Endodermal cell (in vitro differentiated cells): ENCODE measurements at regions not wholly inside any gene's neighbourhood (a gene's known extent, or its start where the extent isn't known, plus 50 kb on each side); places are given as distances from the start of the nearest gene placed in this dataset.
"Not testable (repeated sequence)": the region's sequence is repeated elsewhere in the genome, so short reads cannot be mapped to it uniquely, and the experiment has no call there.

ENCODE experiments used
- DNase-seq: peaks from one replicate; pipeline ENCODE4 v3.0.0-alpha.2; 2017
- H3K27ac ChIP-seq: 2 replicates; pipeline ENCODE4 v1.5.1; 2013; ENCODE audit warnings: mild to moderate bottlenecking, low read depth, low read length, moderate library complexity
- H3K27me3 ChIP-seq: 2 replicates; pipeline ENCODE4 v1.6.1; 2013; ENCODE audit warnings: mild to moderate bottlenecking, low read length, moderate library complexity; ENCODE audit not compliant: insufficient read depth, control insufficient read depth, poor library complexity, severe bottlenecking
- H3K36me3 ChIP-seq: 2 replicates; pipeline ENCODE4 v1.7.0; 2013; ENCODE audit warnings: mild to moderate bottlenecking, low read length, moderate library complexity; ENCODE audit not compliant: control insufficient read depth, insufficient read depth
- H3K4me1 ChIP-seq: one replicate; pipeline ENCODE4 v1.7.0; 2013; ENCODE audit warnings: low read length; ENCODE audit not compliant: control insufficient read depth, insufficient read depth
- H3K4me3 ChIP-seq: 2 replicates; pipeline ENCODE4 v1.5.1; 2013; ENCODE audit warnings: mild to moderate bottlenecking, low read length, moderate library complexity
- H3K9ac ChIP-seq: 2 replicates; pipeline ENCODE4 v1.6.1; 2013; ENCODE audit warnings: mild to moderate bottlenecking, low read length, moderate library complexity; ENCODE audit not compliant: poor library complexity, severe bottlenecking; ENCODE audit errors: extremely low read depth
- H3K9me3 ChIP-seq: 2 replicates; pipeline ENCODE4 v1.6.1; 2013; ENCODE audit warnings: mild to moderate bottlenecking, low read length, moderate library complexity; ENCODE audit not compliant: control insufficient read depth
- H3K27ac Mint-ChIP-seq: 2 replicates; pipeline ENCODE4 v1.8.0; 2020; ENCODE audit warnings: mixed read lengths
- H3K27me3 Mint-ChIP-seq: 2 replicates; pipeline ENCODE4 v1.8.0; 2021; ENCODE audit warnings: mild to moderate bottlenecking, mixed read lengths; ENCODE audit not compliant: insufficient read depth
- H3K36me3 Mint-ChIP-seq: 2 replicates; pipeline ENCODE4 v1.8.0; 2020; ENCODE audit warnings: low read depth, mixed read lengths
- H3K4me1 Mint-ChIP-seq: 2 replicates; pipeline ENCODE4 v1.8.0; 2020; ENCODE audit warnings: mixed read lengths
- H3K4me3 Mint-ChIP-seq: 2 replicates; pipeline ENCODE4 v1.8.0; 2020; ENCODE audit warnings: mild to moderate bottlenecking, moderate library complexity, mixed read lengths
- H3K9me3 Mint-ChIP-seq: 2 replicates; pipeline ENCODE4 v1.8.0; 2020; ENCODE audit warnings: mild to moderate bottlenecking, mixed read lengths
- WGBS, 2 experiments: methylation state at CpG; one replicate each; pipeline versions ENCODE4 v1.1.5 to v1.1.7; 2013; ENCODE audit warnings: missing lambda C conversion rate in 2 of 2, mixed read lengths in 1 of 2; ENCODE audit not compliant: insufficient coverage in 1 of 2, insufficient read length in 1 of 2; 5-methylcytosine and 5-hydroxymethylcytosine counted together
- TF ChIP-seq, protein P1 (sequence below): fragments of 200-600 bp; sonication (generic); conservative IDR thresholded peaks from 2 replicates; pipeline ENCODE4 v1.5.0; 2021; ENCODE audit warnings: antibody characterized with exemption, mild to moderate bottlenecking

- H3K4me1 ChIP-seq, DNase-seq, H3K27ac ChIP-seq, H3K4me1 Mint-ChIP-seq, H3K36me3 ChIP-seq, H3K9me3 Mint-ChIP-seq, H3K36me3 Mint-ChIP-seq, H3K9ac ChIP-seq, H3K27me3 Mint-ChIP-seq, H3K27me3 ChIP-seq, H3K27ac Mint-ChIP-seq, H3K9me3 ChIP-seq, H3K4me3 ChIP-seq, H3K4me3 Mint-ChIP-seq: not testable (repeated sequence)
- 95 to 100% methylated on average over 1 to 2 of the region's 2 CpGs for WGBS, 2 experiments
Observed at GRCh38 chr1:148392505-148392904, 90.6 kb downstream of the PPIAL4G start.

- H3K36me3 Mint-ChIP-seq = not testable (repeated sequence)
Observed at GRCh38 chr1:148391323-148391722, 91.8 kb downstream of the PPIAL4G start.

GRCh38 chr1:148389027-148389339 is 94.1 kb downstream of the PPIAL4G start:
- H3K36me3 ChIP-seq = no peaks in the 10 kb centered on the region
- H3K4me1 ChIP-seq = peaks cover 5% of the 10 kb centered on the region
- Mint-ChIP-seq H3K4me1 (peaks cover 32% of the 10 kb centered on the region), H3K9me3 (peaks cover 2% of the 10 kb centered on the region), H3K27ac (peak overlapping the region; percentile 98), H3K4me3 (peak overlapping the region; percentile 65), H3K36me3 (no peaks in the 10 kb centered on the region), H3K27me3 (peaks cover 6% of the 10 kb centered on the region)
- WGBS, 2 experiments = 45 to 57% methylated on average over 6 of the region's 6 CpGs
- H3K27me3 ChIP-seq = no peaks in the 10 kb centered on the region
- H3K4me3 ChIP-seq = no peak overlapping the region
- no peak overlapping the region for H3K27ac ChIP-seq
- TF ChIP-seq, protein P1, sequence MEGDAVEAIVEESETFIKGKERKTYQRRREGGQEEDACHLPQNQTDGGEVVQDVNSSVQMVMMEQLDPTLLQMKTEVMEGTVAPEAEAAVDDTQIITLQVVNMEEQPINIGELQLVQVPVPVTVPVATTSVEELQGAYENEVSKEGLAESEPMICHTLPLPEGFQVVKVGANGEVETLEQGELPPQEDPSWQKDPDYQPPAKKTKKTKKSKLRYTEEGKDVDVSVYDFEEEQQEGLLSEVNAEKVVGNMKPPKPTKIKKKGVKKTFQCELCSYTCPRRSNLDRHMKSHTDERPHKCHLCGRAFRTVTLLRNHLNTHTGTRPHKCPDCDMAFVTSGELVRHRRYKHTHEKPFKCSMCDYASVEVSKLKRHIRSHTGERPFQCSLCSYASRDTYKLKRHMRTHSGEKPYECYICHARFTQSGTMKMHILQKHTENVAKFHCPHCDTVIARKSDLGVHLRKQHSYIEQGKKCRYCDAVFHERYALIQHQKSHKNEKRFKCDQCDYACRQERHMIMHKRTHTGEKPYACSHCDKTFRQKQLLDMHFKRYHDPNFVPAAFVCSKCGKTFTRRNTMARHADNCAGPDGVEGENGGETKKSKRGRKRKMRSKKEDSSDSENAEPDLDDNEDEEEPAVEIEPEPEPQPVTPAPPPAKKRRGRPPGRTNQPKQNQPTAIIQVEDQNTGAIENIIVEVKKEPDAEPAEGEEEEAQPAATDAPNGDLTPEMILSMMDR = no peak
- no peak for DNase-seq
- no peaks in the 10 kb centered on the region for H3K9me3 ChIP-seq
- H3K9ac ChIP-seq = no peak overlapping the region

More at GRCh38 chr1:148391323-148391722, 91.8 kb downstream of the PPIAL4G start:
- WGBS, 2 experiments = 77 to 89% methylated on average over 3 to 4 of the region's 4 CpGs
- not testable (repeated sequence) for H3K27ac ChIP-seq, H3K27ac Mint-ChIP-seq, H3K9me3 ChIP-seq, H3K4me3 ChIP-seq, H3K4me1 ChIP-seq, H3K27me3 ChIP-seq, H3K36me3 ChIP-seq, H3K9ac ChIP-seq, H3K9me3 Mint-ChIP-seq, H3K4me3 Mint-ChIP-seq, H3K27me3 Mint-ChIP-seq, DNase-seq
- peaks cover 11% of the 10 kb centered on the region for H3K4me1 Mint-ChIP-seq

DNA sequence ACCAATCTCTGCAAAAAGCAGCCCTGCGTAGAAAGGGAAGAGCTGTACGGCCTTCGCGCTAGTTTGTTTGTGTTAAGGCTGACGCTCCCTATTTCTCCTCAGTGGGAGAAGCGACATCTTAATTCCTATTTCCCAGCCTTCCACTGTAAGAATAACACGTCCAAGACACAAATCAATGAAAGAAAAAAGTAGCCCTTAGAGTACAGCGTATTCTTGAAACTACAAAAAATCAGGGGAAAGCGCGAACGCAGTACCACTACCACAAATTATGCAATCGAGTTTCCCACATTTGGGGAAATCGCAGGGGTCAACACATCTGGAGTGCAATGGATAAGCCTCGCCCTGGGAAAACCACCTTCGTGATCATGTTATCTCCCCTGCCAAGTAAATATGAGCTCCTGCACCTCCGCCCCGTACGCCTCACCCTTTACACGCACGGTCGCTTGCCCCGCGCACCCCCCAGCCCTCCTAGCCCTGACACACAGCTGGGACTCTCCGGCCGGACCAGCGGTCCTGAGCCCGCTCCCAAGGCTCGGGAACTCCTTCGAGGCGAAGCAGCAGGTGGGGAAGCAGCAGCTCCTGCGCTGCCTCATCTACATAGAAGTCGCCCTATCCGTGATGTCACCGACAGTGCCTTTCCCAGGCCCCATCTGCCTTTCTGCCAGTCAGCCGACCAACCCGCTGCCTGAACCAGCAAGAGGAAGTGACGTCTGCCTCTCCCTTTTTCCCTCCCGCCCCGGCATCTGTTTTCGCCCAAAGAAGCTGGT is 94.7 kb downstream of the PPIAL4G start:
- H3K9ac ChIP-seq = no peak overlapping the region
- no peaks in the 10 kb centered on the region for H3K36me3 ChIP-seq
- Mint-ChIP-seq H3K9me3 (peaks cover 2% of the 10 kb centered on the region), H3K4me1 (peaks cover 34% of the 10 kb centered on the region), H3K36me3 (no peaks in the 10 kb centered on the region), H3K27me3 (peaks cover 6% of the 10 kb centered on the region), H3K4me3 (peak overlapping the region; percentile 65), H3K27ac (peak overlapping the region; percentile 98)
- TF ChIP-seq, protein P1 = no peak
- WGBS, 2 experiments = 48 to 75% methylated on average over 34 to 40 of the region's 40 CpGs
- H3K27ac ChIP-seq = no peak overlapping the region
- peak; percentile 97 for DNase-seq
- peaks cover 5% of the 10 kb centered on the region for H3K4me1 ChIP-seq
- no peak overlapping the region for H3K4me3 ChIP-seq
- no peaks in the 10 kb centered on the region for H3K9me3 ChIP-seq
- H3K27me3 ChIP-seq = no peaks in the 10 kb centered on the region

- not testable (repeated sequence) for H3K9ac ChIP-seq, H3K9me3 ChIP-seq, H3K27me3 ChIP-seq, H3K36me3 ChIP-seq, H3K9me3 Mint-ChIP-seq, H3K27ac ChIP-seq, H3K27me3 Mint-ChIP-seq, H3K4me1 ChIP-seq, H3K36me3 Mint-ChIP-seq, H3K4me3 ChIP-seq
- Mint-ChIP-seq H3K4me1 (peaks cover 37% of the 10 kb centered on the region), H3K27ac (peak overlapping the region; percentile 98), H3K4me3 (peak overlapping the region; percentile 65)
- WGBS, 2 experiments = 86 to 87% methylated on average over 6 to 9 of the region's 9 CpGs
- peak; percentile 65 for DNase-seq
Observed at GRCh38 chr1:148387949-148388259, 95.2 kb downstream of the PPIAL4G start.
